ENCODE measurements at regions not wholly inside any gene's neighbourhood (a gene's known extent, or its start where the extent isn't known, plus 50 kb on each side); places are given as distances from the start of the nearest gene placed in this dataset.

- no peak for DNase-seq
Measured at GRCh38 chr4:3384391-3384770, 57.4 kb upstream of the HGFAC start.

- DNase-seq, result peak; percentile 11
Measured at GRCh38 chr4:3384771-3385710, 56.7 kb upstream of the HGFAC start.

GRCh38 chr4:3385711-3386420 lies 55.9 kb upstream of the HGFAC start:
- no peak for DNase-seq

- no peak for DNase-seq
Measured at GRCh38 chr4:3386526-3386925, 55.2 kb upstream of the HGFAC start.

- no peak for DNase-seq
Measured at GRCh38 chr4:3387154-3387942, 54.4 kb upstream of the HGFAC start.

DNA sequence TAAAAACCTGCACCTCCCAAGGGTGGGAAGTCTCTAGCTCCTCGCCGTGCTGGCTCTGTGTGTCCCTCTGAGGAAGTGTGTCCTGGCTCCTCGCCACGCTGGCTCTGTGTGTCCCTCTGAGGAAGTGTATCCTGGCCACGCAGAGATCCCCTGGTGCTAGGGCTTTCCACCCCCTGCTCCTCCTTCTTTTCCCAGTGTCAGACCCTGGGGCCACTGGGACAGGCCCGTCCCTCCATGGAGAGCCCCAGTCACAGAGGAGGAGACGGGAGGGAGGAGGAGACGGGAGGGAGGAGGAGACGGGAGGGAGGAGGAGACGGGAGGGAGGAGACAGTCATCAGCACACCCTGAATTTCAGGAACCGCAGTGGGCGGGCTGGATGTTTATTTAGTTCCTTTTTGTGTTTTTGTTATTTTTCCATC lies 53.8 kb upstream of the HGFAC start:
- DNase-seq, result no peak

- DNase-seq, result no peak
Measured at GRCh38 chr4:3388471-3389232, 53.1 kb upstream of the HGFAC start.

DNA sequence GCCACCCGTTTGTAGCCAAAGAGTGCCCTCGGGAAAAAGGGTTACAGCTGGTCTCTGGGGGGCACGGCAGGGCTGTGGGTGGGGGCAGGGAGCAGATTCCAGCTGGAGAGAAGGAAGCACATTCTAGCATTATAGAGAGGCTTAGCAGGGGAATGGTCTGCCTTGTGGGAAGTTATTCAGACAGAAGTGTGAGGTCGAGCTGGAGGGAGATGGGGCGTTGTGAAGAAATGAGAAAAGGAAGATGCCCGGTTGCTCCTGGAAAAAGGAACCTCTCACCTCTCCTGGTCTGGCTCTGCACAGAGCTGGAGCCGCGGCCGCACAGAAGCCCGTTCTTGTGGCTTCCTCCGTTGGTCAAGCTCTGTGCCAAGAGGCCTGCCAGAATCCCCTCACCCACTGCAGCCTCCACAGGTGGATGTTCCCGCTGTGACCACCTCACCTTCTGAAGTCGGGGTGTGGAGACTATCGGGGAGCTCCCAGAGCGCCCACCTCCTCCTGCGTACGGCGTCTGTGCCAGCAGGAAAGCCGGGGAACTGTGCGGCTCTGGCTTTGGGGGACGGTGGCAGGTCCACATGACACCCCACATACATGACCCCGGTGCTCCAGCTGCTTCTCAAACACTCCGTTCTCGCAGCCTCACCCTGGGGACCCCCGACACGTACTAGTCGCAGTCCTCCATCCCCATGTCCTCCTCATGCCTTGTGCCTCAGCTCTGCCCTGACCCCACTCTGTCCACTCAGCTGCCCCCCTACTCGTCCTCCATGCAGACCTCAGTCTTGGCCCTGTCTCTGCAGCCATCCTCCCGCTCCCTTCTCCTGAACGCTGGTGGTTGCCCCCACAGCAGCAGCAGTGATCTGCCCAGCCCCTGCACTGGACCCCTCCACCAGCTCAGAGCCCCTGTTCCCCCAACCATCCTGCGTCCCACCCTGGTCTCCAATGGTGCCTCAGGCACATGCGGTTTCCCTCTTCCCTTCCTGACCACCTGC lies 52.2 kb upstream of the HGFAC start:
- DNase-seq, result no peak

DNA sequence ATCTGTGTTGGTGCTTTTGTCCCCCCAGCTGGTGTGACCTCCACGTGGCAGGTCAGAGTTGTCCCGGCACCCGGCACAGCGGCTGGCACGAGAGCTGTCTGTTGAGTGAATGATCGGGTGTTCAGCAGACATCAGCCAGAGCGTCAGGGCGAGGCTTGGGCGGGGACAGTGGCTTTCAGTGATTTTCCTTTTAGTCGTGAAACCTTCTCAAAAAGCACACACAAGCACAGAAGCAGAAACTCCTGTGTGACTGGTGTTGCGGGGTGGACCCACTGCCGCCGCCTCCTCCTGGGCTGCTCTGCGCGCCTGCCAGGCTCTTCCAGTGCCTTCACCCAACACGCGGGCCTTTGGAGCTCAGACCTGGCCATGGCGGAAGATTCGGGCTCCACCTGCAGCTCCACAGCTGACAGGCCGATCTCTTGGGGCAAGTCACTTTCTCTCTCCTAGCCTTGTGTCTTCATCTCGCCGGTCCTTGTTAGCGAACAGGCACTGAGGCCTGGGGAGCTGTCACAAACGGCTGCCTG lies 51.4 kb upstream of the HGFAC start:
- no peak for DNase-seq

DNA sequence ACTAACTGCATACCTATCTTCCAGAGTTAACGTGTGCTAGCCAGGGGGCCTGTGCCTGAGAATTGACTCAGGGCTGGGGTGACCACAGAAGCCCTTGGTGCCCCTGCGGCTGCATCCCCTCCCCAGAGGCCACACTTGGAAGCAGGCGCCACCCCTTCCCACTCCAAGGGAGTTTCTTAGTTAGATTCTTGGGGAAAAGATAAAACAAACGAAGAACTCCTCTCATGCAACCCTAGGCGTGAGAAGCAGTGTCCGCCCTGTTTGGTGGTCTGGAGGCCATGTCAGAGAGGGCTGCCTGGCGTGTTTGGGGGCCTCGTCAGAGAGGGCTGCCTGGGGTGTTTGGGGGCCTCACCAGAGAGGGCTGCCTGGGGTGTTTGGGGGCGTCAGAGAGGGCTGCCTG lies 50.3 kb upstream of the HGFAC start:
- DNase-seq, result no peak

All from CD4-positive, alpha-beta T cell treated with Interleukin-6 for 4 hours (primary cell).